Fibroblast of the aortic adventitia (primary cell): ENCODE measurements at regions not wholly inside any gene's neighbourhood (a gene's known extent, or its start where the extent isn't known, plus 50 kb on each side); places are given as distances from the start of the nearest gene placed in this dataset.

Source experiments
- DNase-seq: peaks from one replicate; pipeline ENCODE4 v3.0.0-alpha.2; 2010; ENCODE audit warnings: low read depth
- H3K4me3 ChIP-seq: 2 replicates; pipeline ENCODE4 v1.5.1; 2011; ENCODE audit warnings: low read depth, mild to moderate bottlenecking, control low read depth, low read length, moderate library complexity
- TF ChIP-seq, protein P1 (sequence below): IDR thresholded peaks from 2 replicates; pipeline ENCODE4 v1.5.1; 2011; ENCODE audit warnings: mild to moderate bottlenecking, low read length, control low read depth, inconsistent platforms; ENCODE audit not compliant: insufficient read depth

DNA sequence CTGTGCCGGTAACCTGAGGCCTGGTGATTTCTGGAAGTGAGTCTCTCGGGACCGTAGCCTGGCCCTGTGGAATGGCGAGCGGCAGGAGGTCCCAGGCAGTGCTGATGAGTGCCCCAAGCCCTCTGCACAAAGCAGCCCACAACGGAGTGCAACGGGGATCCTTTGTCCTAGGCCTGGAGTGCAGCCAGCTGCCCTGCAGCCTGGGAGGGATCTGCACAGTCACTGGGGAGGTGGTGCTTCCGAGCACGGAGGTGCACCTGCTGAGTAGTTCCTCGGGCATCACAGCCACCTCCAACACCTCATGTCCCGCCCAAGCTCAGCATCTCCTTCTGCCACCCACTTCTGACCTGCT lies 162.8 kb upstream of the ZMIZ1 start:
- H3K4me3 ChIP-seq, result no peak overlapping the region
- no peak for DNase-seq
- TF ChIP-seq, protein P1, sequence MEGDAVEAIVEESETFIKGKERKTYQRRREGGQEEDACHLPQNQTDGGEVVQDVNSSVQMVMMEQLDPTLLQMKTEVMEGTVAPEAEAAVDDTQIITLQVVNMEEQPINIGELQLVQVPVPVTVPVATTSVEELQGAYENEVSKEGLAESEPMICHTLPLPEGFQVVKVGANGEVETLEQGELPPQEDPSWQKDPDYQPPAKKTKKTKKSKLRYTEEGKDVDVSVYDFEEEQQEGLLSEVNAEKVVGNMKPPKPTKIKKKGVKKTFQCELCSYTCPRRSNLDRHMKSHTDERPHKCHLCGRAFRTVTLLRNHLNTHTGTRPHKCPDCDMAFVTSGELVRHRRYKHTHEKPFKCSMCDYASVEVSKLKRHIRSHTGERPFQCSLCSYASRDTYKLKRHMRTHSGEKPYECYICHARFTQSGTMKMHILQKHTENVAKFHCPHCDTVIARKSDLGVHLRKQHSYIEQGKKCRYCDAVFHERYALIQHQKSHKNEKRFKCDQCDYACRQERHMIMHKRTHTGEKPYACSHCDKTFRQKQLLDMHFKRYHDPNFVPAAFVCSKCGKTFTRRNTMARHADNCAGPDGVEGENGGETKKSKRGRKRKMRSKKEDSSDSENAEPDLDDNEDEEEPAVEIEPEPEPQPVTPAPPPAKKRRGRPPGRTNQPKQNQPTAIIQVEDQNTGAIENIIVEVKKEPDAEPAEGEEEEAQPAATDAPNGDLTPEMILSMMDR, result no peak

- no peak overlapping the region for H3K4me3 ChIP-seq
- DNase-seq, result no peak
- TF ChIP-seq, protein P1, result no peak
These were observed 161.9 kb upstream of the ZMIZ1 start for GRCh38 chr10:78906734-78907390.

GRCh38 chr10:78907551-78908211 lies 161.1 kb upstream of the ZMIZ1 start:
- DNase-seq, result no peak
- TF ChIP-seq, protein P1, result no peak
- no peak overlapping the region for H3K4me3 ChIP-seq

DNA sequence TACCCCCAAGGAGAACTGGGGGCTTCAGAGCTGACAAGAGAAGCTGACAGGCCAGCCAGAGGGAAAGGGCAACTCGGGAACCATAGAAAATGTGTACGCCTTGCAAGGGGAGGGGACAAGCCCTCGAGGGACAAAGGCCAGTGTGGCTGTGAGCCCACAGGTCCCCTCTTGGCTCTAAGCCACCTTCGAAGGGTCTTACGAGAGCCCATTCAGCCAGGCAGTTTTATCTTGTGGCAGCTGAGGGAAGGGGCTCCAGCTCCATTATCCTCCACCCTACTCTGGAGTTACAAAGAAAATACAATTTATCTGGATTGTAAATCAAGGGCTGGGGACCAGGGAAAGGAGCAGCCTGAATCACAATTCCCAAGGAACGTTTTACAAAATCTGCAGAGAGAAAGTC lies 159.5 kb upstream of the ZMIZ1 start:
- no peak overlapping the region for H3K4me3 ChIP-seq
- TF ChIP-seq, protein P1, result no peak
- no peak for DNase-seq

- TF ChIP-seq, protein P1, result no peak
- H3K4me3 ChIP-seq, result no peak overlapping the region
- no peak for DNase-seq
These were observed 158.7 kb upstream of the ZMIZ1 start for GRCh38 chr10:78910021-78910420.

DNA sequence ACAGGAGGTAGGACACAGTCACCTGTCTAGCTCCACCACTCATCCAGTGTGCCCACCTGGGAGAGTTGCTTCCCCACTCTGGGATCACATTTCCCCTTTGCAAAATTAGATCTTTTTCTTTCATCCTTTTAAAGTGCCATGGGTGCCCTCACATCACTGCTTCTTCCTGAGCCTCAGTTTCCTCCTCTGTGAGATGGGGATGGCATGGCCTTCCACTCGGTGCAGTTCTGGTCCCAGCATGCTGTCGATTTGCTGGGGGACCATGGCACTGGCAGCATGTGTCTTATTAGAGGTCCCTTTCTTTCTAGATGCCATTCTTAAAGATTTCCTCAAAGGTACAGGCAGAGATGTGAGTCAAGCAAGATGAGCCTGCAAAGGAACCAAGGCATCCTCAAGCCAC lies 158.3 kb upstream of the ZMIZ1 start:
- no peak for DNase-seq

More for the DNA sequence above, 158.3 kb upstream of the ZMIZ1 start:
- no peak overlapping the region for H3K4me3 ChIP-seq
- TF ChIP-seq, protein P1, result no peak
